ENCODE measurements at regions not wholly inside any gene's neighbourhood (a gene's known extent, or its start where the extent isn't known, plus 50 kb on each side); places are given as distances from the start of the nearest gene placed in this dataset.

GRCh38 chr2:34664266-34664665 is 1065.2 kb upstream of the FAM98A start:
- TF ChIP-seq CTCF (conservative IDR thresholded peaks at IDR 0.05; ENCODE audit: low read depth, low read length): no peak
- DNase-seq (ENCODE audit: low read depth): no peak

GRCh38 chr2:34663314-34663713 is 1064.2 kb upstream of the FAM98A start:
- no peak for TF ChIP-seq CTCF (conservative IDR thresholded peaks at IDR 0.05; ENCODE audit: low read depth, low read length)
- no peak overlapping the region for H3K4me3 ChIP-seq (ENCODE audit: low read depth, low read length)
- DNase-seq (ENCODE audit: low read depth): no peak

More at GRCh38 chr2:34664266-34664665, 1065.2 kb upstream of the FAM98A start:
- H3K4me3 ChIP-seq (ENCODE audit: low read depth, low read length): no peak overlapping the region

GRCh38 chr2:34660741-34661140 is 1061.6 kb upstream of the FAM98A start:
- DNase-seq (ENCODE audit: low read depth): no peak
- H3K4me3 ChIP-seq (ENCODE audit: low read depth, low read length): no peak overlapping the region
- no peak for TF ChIP-seq CTCF (conservative IDR thresholded peaks at IDR 0.05; ENCODE audit: low read depth, low read length)

- no peak overlapping the region for H3K4me3 ChIP-seq (ENCODE audit: low read depth, low read length)
- no peak for TF ChIP-seq CTCF (conservative IDR thresholded peaks at IDR 0.05; ENCODE audit: low read depth, low read length)
- no peak for DNase-seq (ENCODE audit: low read depth)
Observed at GRCh38 chr2:34656632-34657031, 1057.5 kb upstream of the FAM98A start.

- no peak for TF ChIP-seq CTCF (conservative IDR thresholded peaks at IDR 0.05; ENCODE audit: low read depth, low read length)
- DNase-seq (ENCODE audit: low read depth): no peak
- no peak overlapping the region for H3K4me3 ChIP-seq (ENCODE audit: low read depth, low read length)
Observed at GRCh38 chr2:34652636-34653035, 1053.5 kb upstream of the FAM98A start.

- no peak overlapping the region for H3K4me3 ChIP-seq (ENCODE audit: low read depth, low read length)
- no peak for DNase-seq (ENCODE audit: low read depth)
- TF ChIP-seq CTCF (conservative IDR thresholded peaks at IDR 0.05; ENCODE audit: low read depth, low read length): no peak
Observed at GRCh38 chr2:34646901-34647300, 1047.8 kb upstream of the FAM98A start.

GRCh38 chr2:34632327-34632726 is 1033.2 kb upstream of the FAM98A start:
- no peak for TF ChIP-seq CTCF (conservative IDR thresholded peaks at IDR 0.05; ENCODE audit: low read depth, low read length)
- DNase-seq (ENCODE audit: low read depth): no peak
- no peak overlapping the region for H3K4me3 ChIP-seq (ENCODE audit: low read depth, low read length)
